ENCODE measurements at regions not wholly inside any gene's neighbourhood (a gene's known extent, or its start where the extent isn't known, plus 50 kb on each side); places are given as distances from the start of the nearest gene placed in this dataset.

DNA sequence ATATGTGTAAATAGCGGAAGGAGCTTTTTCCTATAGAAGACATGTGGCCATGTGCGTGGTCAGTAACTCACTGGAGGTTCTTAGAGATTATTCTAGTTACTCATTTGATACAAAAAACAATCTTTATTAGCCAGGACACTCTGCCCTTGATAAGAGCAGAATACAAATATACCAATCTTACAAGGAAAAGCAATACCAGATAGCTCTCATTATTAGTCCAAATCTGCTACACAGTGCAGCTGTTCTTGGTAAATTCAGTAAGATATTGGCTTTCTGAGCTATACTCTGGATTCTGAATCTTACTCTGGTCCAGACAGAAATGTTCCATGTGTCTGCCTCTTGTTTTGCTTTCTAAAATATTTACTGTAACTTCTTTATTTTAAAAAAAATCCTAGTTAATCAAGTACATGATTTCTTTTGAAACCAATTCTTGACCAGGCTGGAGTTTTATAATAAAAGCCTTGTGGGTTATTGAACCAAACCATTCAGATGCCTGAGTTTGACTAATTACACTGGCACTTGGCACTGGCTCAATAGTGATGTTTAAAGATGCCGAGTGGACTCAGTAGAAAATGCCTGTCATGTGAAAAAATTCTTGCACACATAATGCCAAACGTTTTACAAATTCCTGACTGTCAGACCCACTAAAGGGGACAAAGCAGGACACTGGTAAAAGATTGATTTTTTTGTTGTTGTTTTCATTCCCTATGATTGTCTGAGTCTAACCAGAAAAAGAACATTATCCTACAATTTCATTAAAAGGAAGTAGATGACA, 242.8 kb upstream of the TCF21 start:
- no peaks in the 10 kb centered on the region for H3K36me3 ChIP-seq (ENCODE audit: insufficient read depth in 1 of 2, low read depth in 1 of 2)
- no peaks in the 10 kb centered on the region for H3K4me1 ChIP-seq
- ATAC-seq (no peak), DNase-seq (no peak)
- H3K9me3 ChIP-seq: no peaks in the 10 kb centered on the region
- intact Hi-C loops (cut with DNase I): no loop called here
- H3K27ac ChIP-seq: no peak overlapping the region
- no peaks in the 10 kb centered on the region for H3K27me3 ChIP-seq (ENCODE audit: insufficient read depth in 3 of 3, low read length in 2 of 3)
- TF ChIP-seq, protein P1, sequence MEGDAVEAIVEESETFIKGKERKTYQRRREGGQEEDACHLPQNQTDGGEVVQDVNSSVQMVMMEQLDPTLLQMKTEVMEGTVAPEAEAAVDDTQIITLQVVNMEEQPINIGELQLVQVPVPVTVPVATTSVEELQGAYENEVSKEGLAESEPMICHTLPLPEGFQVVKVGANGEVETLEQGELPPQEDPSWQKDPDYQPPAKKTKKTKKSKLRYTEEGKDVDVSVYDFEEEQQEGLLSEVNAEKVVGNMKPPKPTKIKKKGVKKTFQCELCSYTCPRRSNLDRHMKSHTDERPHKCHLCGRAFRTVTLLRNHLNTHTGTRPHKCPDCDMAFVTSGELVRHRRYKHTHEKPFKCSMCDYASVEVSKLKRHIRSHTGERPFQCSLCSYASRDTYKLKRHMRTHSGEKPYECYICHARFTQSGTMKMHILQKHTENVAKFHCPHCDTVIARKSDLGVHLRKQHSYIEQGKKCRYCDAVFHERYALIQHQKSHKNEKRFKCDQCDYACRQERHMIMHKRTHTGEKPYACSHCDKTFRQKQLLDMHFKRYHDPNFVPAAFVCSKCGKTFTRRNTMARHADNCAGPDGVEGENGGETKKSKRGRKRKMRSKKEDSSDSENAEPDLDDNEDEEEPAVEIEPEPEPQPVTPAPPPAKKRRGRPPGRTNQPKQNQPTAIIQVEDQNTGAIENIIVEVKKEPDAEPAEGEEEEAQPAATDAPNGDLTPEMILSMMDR (IDR thresholded peaks at IDR 0.05): no peak
- no peak overlapping the region for H3K4me3 ChIP-seq
- 42 to 43% (median 43%) methylated on average over 4 of the region's 4 CpGs for WGBS, 3 donors

DNA sequence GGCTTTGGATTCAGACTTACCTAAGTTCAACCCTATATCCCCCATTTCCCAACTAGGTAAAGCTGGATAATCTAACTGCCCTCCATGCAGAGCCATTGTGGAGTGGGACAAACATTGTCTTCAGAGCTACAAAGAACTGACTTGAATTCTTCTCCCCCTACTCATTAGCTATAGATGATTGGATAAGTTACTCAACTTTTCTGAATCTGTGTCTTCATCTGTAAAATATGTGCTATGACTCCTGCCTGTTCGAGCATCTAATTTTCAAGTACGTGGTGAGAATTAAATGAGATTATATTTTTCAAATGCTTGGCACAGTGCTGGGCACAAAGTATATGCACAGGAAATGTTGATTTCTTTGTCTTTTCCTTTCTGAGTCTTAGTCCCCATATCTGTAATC, 240.3 kb upstream of the TCF21 start:
- H3K27me3 ChIP-seq (ENCODE audit: insufficient read depth in 3 of 3, low read length in 2 of 3): no peaks in the 10 kb centered on the region
- H3K9me3 ChIP-seq: no peaks in the 10 kb centered on the region
- no peaks in the 10 kb centered on the region for H3K36me3 ChIP-seq (ENCODE audit: insufficient read depth in 1 of 2, low read depth in 1 of 2)
- no peak for ATAC-seq
- WGBS, 3 donors: 48 to 69% (median 55%) methylated on average over 2 of the region's 2 CpGs
- intact Hi-C loops (cut with DNase I): no loop called here
- no peak overlapping the region for H3K4me3 ChIP-seq
- H3K4me1 ChIP-seq: no peaks in the 10 kb centered on the region
- TF ChIP-seq, protein P1 (IDR thresholded peaks at IDR 0.05): no peak
- no peak for DNase-seq
- H3K27ac ChIP-seq: no peak overlapping the region

DNA sequence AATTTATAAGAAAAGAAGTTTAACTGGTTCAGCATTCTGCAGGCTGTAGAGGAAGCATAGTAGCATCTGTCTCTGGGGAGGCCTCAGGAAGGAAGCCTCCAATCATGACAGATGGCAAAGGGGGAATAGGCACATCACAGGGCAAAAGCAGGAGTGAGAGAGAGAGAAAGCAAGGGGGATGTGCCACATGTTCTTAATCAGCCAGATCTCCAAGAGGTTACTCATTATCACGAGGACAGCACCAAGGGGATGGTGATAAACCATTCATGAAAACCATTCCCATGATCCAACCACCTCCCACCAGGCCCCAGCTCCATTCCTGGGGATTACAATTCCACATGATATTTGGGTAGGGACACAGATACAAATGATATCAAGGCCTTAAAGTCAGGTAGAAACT, 217.5 kb upstream of the TCF21 start:
- no peaks in the 10 kb centered on the region for H3K27me3 ChIP-seq (ENCODE audit: insufficient read depth in 3 of 3, low read length in 2 of 3)
- 58 to 71% (median 69%) methylated on average over 1 of the region's 1 CpG for WGBS, 3 donors
- no peak overlapping the region for H3K4me3 ChIP-seq
- DNase-seq (no peak), ATAC-seq (no peak)
- H3K36me3 ChIP-seq (ENCODE audit: insufficient read depth in 1 of 2, low read depth in 1 of 2): no peaks in the 10 kb centered on the region
- intact Hi-C loops (cut with DNase I): no loop called here
- H3K9me3 ChIP-seq: no peaks in the 10 kb centered on the region
- H3K27ac ChIP-seq: no peak overlapping the region
- TF ChIP-seq, protein P1 (IDR thresholded peaks at IDR 0.05): no peak
- H3K4me1 ChIP-seq: no peaks in the 10 kb centered on the region

DNA sequence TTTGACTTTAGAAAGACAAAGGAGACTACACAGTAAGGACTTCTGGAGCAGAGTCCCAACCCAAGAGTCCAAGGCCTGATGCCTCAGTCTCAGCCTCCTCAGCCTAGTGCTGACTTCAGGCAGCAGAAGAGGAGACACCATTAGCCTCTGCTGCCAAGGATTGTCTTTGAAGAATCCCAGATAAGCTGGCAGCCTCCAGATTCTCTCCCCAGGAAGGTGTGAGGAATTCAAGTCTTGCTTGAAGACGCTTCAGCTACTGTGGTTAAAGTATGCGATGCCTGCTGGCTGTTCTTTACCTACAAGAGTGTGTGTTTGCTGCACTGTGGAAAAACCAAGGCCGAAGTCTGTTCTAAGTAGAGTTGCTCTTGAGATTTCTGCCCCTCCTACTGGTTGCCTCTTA, 215.9 kb upstream of the TCF21 start:
- H3K4me1 ChIP-seq: no peaks in the 10 kb centered on the region
- DNase-seq (no peak), ATAC-seq (no peak)
- no peak overlapping the region for H3K27ac ChIP-seq
- no peaks in the 10 kb centered on the region for H3K9me3 ChIP-seq
- WGBS, 3 donors: 88 to 92% (median 91%) methylated on average over 3 of the region's 3 CpGs
- intact Hi-C loops (cut with DNase I): no loop called here
- TF ChIP-seq, protein P1 (IDR thresholded peaks at IDR 0.05): no peak
- no peaks in the 10 kb centered on the region for H3K27me3 ChIP-seq (ENCODE audit: insufficient read depth in 3 of 3, low read length in 2 of 3)
- H3K36me3 ChIP-seq (ENCODE audit: insufficient read depth in 1 of 2, low read depth in 1 of 2): no peaks in the 10 kb centered on the region
- no peak overlapping the region for H3K4me3 ChIP-seq

DNA sequence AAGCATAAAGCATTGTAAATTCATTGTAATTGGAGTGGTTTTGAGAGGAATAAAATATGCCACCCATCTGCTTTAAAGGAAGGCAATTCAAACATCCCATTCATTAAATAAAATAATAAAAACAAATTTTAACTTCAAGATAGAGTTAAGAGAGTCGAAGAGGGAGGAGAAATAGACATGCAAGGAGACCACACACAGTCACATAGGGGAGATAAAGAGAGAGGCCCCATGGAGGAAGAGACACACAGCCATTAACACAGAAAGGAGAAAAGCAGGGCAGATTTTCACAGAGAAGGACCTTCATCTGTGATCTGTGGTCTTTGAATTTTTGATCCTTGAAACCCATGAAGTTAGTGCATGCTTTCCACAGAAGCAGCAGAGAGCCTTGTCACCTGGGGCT, 214.3 kb upstream of the TCF21 start:
- intact Hi-C loops (cut with DNase I): no loop called here
- H3K36me3 ChIP-seq (ENCODE audit: insufficient read depth in 1 of 2, low read depth in 1 of 2): no peaks in the 10 kb centered on the region
- no peak overlapping the region for H3K4me3 ChIP-seq
- TF ChIP-seq, protein P1 (IDR thresholded peaks at IDR 0.05): no peak
- H3K4me1 ChIP-seq: no peaks in the 10 kb centered on the region
- DNase-seq (no peak), ATAC-seq (no peak)
- H3K27ac ChIP-seq: no peak overlapping the region
- WGBS, 3 donors: 45 to 59% (median 47%) methylated on average over 1 of the region's 1 CpG
- no peaks in the 10 kb centered on the region for H3K27me3 ChIP-seq (ENCODE audit: insufficient read depth in 3 of 3, low read length in 2 of 3)
- no peaks in the 10 kb centered on the region for H3K9me3 ChIP-seq

Data from psoas muscle (tissue), 7 donors.